ENCODE measurements at regions not wholly inside any gene's neighbourhood (a gene's known extent, or its start where the extent isn't known, plus 50 kb on each side); places are given as distances from the start of the nearest gene placed in this dataset.

DNA sequence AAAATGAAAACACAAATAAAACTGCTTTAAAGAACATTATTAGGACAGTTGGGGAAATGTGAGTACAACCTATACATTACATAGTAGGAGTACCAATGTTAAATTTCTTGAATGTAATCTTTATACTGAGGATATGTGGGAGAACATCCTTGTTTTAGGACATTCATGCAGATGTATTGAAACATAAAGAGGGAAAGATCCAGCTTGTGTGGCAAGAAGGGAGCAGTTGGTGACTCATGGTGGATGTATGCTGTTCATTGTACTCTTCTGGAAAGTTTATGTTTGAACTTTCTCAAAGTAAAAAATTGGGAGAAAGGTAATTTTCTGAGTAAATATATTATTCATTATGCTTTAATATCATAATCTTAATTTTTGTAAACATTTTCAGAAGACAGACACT is 132.1 kb upstream of the DLGAP1 start:
- TF ChIP-seq, protein P1, sequence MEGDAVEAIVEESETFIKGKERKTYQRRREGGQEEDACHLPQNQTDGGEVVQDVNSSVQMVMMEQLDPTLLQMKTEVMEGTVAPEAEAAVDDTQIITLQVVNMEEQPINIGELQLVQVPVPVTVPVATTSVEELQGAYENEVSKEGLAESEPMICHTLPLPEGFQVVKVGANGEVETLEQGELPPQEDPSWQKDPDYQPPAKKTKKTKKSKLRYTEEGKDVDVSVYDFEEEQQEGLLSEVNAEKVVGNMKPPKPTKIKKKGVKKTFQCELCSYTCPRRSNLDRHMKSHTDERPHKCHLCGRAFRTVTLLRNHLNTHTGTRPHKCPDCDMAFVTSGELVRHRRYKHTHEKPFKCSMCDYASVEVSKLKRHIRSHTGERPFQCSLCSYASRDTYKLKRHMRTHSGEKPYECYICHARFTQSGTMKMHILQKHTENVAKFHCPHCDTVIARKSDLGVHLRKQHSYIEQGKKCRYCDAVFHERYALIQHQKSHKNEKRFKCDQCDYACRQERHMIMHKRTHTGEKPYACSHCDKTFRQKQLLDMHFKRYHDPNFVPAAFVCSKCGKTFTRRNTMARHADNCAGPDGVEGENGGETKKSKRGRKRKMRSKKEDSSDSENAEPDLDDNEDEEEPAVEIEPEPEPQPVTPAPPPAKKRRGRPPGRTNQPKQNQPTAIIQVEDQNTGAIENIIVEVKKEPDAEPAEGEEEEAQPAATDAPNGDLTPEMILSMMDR (IDR thresholded peaks at IDR 0.05): no peak
- TF ChIP-seq POLR2AphosphoS5 (IDR thresholded peaks at IDR 0.05): no peak
- TF ChIP-seq EP300 (IDR thresholded peaks at IDR 0.05): no peak
- TF ChIP-seq POLR2A (IDR thresholded peaks at IDR 0.05): no peak
- no peak overlapping the region for H3K4me3 ChIP-seq
- H3K27me3 ChIP-seq: no peaks in the 10 kb centered on the region
- H3K9me3 ChIP-seq: no peaks in the 10 kb centered on the region
- no peak overlapping the region for H3K27ac ChIP-seq
- no peak for ATAC-seq
- no peaks in the 10 kb centered on the region for H3K36me3 ChIP-seq
- no peaks in the 10 kb centered on the region for H3K4me1 ChIP-seq

DNA sequence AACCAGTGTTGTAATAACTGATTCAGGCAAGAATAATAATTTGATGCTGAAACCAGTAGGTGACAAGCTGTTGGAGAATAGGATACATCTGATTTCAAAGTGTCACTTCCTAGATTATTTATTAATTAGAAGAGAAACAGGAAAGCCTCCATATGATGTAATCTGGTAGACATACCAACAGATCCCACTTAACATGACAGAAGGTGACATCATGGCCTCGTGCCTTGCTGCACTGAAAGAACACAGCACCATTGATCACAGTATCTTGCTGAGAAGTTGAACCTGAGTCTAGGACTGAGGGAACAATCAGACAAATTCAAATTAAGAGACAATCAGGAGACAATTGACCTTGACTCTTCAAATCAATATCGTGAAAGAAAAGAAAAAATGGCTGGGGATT is 131.6 kb upstream of the DLGAP1 start:
- Histone ChIP-seq H3K27ac (no peak overlapping the region), H3K36me3 (no peaks in the 10 kb centered on the region), H3K4me3 (no peak overlapping the region), H3K27me3 (no peaks in the 10 kb centered on the region), H3K9me3 (no peaks in the 10 kb centered on the region), H3K4me1 (no peaks in the 10 kb centered on the region)
- no peak for TF ChIP-seq POLR2AphosphoS5 (IDR thresholded peaks at IDR 0.05)
- TF ChIP-seq EP300 (IDR thresholded peaks at IDR 0.05): no peak
- TF ChIP-seq POLR2A (IDR thresholded peaks at IDR 0.05): no peak
- TF ChIP-seq, protein P1 (IDR thresholded peaks at IDR 0.05): no peak
- no peak for ATAC-seq
- 37 to 44% methylated on average over 2 of the region's 2 CpGs for WGBS, 2 donors (ENCODE audit: low coverage in 1 of 2)

DNA sequence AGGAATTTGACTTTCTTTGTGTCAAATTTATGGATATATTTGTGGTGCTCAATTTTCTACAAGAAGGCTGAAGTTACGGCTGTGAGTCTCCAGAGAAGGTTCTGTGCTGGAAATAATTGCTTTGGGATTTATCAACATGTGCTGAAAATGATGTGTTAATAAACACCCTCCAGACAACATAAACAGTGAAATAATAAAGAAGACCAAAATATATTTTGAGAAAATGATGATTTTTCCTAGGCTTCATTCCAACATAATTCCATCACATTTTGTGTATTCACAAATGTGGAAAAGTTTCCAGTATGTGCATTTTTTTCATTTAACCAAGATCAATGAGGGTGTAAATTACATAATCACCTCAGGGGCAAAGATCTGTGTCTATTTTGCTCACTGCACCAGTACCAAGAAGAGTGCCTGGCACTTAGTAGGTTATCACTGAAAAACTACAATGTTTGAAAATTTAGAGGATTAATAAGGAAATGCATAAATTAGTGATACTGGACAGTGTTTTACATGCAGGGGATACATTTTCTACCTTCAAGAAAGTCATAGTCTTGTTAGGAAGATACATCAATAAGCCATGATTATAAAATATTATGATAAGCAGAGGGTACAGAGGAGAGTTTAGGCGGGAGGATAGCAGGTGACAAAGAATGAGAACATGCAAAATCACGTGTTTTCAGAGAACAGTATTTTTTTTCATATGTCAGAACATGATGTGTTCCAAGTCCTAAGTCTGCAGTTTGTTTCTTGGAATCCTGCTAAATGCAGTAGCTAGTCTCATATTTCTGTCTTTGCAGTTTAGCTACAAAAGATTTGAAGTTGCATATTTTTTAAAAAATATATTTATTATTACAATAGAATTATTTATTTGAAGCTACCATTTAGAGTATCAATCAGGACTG is 127.6 kb upstream of the DLGAP1 start:
- Histone ChIP-seq H3K36me3 (no peaks in the 10 kb centered on the region), H3K9me3 (peaks cover 0 to 11% (median 0%) of the 10 kb centered on the region in 3 donors), H3K27ac (no peak overlapping the region), H3K4me3 (no peak overlapping the region), H3K4me1 (no peaks in the 10 kb centered on the region), H3K27me3 (no peaks in the 10 kb centered on the region)
- 67 to 68% methylated on average over 3 of the region's 3 CpGs for WGBS, 2 donors (ENCODE audit: low coverage in 1 of 2)
- TF ChIP-seq POLR2AphosphoS5 (IDR thresholded peaks at IDR 0.05) (no peak), EP300 (IDR thresholded peaks at IDR 0.05) (no peak), POLR2A (IDR thresholded peaks at IDR 0.05) (no peak)
- TF ChIP-seq, protein P1 (IDR thresholded peaks at IDR 0.05): no peak
- ATAC-seq: no peak

DNA sequence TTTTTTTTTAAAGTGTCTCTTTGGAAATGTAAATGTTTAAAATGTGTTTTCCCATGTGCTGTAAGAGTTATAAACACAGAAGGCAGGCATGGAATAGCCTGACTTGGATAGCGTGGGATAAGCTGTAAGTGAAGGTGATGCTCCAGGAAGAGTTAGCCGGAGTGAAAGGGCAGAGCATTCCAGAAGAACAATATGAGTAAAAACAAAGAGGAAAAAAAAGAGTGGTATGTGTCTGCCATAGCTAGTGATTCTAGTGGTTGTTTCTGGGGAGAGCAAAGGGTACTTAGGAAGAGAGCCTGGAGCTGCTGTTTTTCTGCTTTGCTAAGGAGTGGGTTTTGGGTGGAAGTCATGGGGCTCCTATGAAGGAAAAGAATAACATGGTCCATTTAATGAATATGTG is 126.9 kb upstream of the DLGAP1 start:
- WGBS, 2 donors (ENCODE audit: low coverage in 1 of 2): 61 to 93% methylated on average over 2 of the region's 2 CpGs
- ATAC-seq: no peak
- TF ChIP-seq EP300 (IDR thresholded peaks at IDR 0.05) (no peak), POLR2AphosphoS5 (IDR thresholded peaks at IDR 0.05) (no peak), POLR2A (IDR thresholded peaks at IDR 0.05) (no peak)
- TF ChIP-seq, protein P1 (IDR thresholded peaks at IDR 0.05): no peak

DNA sequence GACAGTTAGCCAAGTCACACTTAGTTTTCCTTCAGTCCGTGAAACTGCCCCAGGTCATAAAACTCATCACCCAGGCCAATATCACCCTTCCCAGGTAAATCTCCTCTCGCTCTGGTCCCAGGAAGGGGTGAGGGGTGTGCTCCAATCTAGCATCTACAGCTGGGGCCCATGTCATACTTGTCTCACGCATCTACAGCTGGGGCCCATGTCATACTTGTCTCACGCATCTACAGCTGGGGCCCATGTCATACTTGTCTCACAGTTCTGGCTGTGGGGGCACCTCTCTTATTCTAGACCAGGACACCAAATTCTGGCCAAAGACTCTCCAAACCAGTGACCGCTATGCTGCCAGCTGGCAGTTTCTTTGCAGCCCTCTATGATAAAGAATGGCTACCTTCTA is 123.3 kb upstream of the DLGAP1 start:
- Histone ChIP-seq H3K27me3 (no peaks in the 10 kb centered on the region), H3K4me3 (no peak overlapping the region), H3K27ac (no peak overlapping the region), H3K4me1 (no peaks in the 10 kb centered on the region), H3K36me3 (no peaks in the 10 kb centered on the region), H3K9me3 (peaks cover 0 to 42% (median 0%) of the 10 kb centered on the region in 3 donors)
- TF ChIP-seq EP300 (IDR thresholded peaks at IDR 0.05) (no peak), POLR2AphosphoS5 (IDR thresholded peaks at IDR 0.05) (no peak), POLR2A (IDR thresholded peaks at IDR 0.05) (no peak)
- TF ChIP-seq, protein P1 (IDR thresholded peaks at IDR 0.05): no peak
- no peak for ATAC-seq
- WGBS, 2 donors (ENCODE audit: low coverage in 1 of 2): 74 to 90% methylated on average over 3 to 5 of the region's 5 CpGs

More for the DNA sequence above, 126.9 kb upstream of the DLGAP1 start:
- Histone ChIP-seq H3K9me3 (peaks cover 0 to 16% (median 0%) of the 10 kb centered on the region in 3 donors), H3K27me3 (no peaks in the 10 kb centered on the region), H3K27ac (no peak overlapping the region), H3K4me3 (no peak overlapping the region), H3K4me1 (no peaks in the 10 kb centered on the region), H3K36me3 (no peaks in the 10 kb centered on the region)
